ENCODE measurements at regions not wholly inside any gene's neighbourhood (a gene's known extent, or its start where the extent isn't known, plus 50 kb on each side); places are given as distances from the start of the nearest gene placed in this dataset.

DNA sequence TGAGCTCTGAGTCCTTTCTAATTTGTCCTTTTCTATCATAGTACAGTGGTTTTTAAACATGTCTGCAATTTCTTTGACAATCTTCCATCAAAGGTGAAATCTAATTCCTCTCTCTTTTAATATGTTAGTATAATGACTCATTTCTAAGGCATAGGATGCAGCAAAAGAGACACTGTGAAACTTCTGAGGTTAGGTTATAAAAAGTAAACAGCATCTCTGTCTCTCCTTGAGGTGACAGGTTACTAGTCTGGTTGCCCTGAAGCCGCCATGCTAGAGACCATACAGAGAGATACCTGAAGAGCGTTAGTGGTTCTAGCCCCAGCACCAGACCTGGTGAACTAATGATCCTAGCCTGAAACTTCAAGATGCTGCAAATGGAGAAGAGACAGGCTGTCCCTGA lies 114.3 kb downstream of the PPM1A start:
- no peak for DNase-seq
- Histone ChIP-seq H3K9ac (ENCODE audit: low read length) (no peak overlapping the region), H3K9me3 (replicated peaks; ENCODE audit: insufficient read depth, low read length) (no peaks in the 10 kb centered on the region), H3K4me1 (ENCODE audit: low read length) (no peaks in the 10 kb centered on the region), H2AFZ (ENCODE audit: low read length) (no peak overlapping the region), H3K79me2 (ENCODE audit: low read length) (no peaks in the 10 kb centered on the region), H3K4me3 (ENCODE audit: low read length) (no peak overlapping the region), H3K36me3 (replicated peaks; ENCODE audit: insufficient read depth, low read length) (no peaks in the 10 kb centered on the region), H3K27ac (ENCODE audit: low read length) (no peak overlapping the region), H3F3A (ENCODE audit: insufficient read depth, low read length) (no peaks in the 10 kb centered on the region), H3K27me3 (replicated peaks; ENCODE audit: insufficient read depth, low read length) (no peaks in the 10 kb centered on the region), H3K4me2 (ENCODE audit: low read depth, low read length) (no peak overlapping the region), H4K20me1 (ENCODE audit: insufficient read depth, low read length) (no peaks in the 10 kb centered on the region), H3K9me2 (replicated peaks; ENCODE audit: insufficient read depth, low read length) (no peaks in the 10 kb centered on the region)
- TF ChIP-seq, protein P1, sequence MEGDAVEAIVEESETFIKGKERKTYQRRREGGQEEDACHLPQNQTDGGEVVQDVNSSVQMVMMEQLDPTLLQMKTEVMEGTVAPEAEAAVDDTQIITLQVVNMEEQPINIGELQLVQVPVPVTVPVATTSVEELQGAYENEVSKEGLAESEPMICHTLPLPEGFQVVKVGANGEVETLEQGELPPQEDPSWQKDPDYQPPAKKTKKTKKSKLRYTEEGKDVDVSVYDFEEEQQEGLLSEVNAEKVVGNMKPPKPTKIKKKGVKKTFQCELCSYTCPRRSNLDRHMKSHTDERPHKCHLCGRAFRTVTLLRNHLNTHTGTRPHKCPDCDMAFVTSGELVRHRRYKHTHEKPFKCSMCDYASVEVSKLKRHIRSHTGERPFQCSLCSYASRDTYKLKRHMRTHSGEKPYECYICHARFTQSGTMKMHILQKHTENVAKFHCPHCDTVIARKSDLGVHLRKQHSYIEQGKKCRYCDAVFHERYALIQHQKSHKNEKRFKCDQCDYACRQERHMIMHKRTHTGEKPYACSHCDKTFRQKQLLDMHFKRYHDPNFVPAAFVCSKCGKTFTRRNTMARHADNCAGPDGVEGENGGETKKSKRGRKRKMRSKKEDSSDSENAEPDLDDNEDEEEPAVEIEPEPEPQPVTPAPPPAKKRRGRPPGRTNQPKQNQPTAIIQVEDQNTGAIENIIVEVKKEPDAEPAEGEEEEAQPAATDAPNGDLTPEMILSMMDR (IDR thresholded peaks at IDR 0.05; ENCODE audit: low read length), result no peak
- TF ChIP-seq EZH2 (optimal IDR thresholded peaks at IDR 0.05; ENCODE audit: low read depth, low read length) (no peak), EZH2phosphoT487 (IDR thresholded peaks at IDR 0.05; ENCODE audit: low read length) (no peak)

DNA sequence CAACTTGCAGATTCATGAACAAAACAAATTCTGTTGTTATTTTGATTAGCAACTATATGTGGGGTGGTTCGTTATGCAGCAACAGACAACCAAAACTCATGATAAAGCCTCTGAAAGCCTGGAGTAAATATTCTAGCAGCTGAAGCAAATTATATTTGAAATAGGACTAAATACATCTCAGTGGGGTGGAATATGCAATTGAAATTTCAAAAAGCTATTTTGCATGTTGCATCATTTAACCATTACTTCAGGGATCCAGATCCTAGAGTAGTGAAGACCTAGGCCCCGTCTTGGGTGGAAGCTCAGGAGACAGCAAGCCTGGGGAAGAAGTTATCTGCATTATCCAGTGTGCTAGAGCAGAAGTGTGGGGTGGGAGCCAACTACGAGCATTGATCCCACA lies 114.7 kb downstream of the PPM1A start:
- no peaks in the 10 kb centered on the region for H3K9me2 ChIP-seq (replicated peaks; ENCODE audit: insufficient read depth, low read length)
- H3K4me2 ChIP-seq (ENCODE audit: low read depth, low read length), result no peak overlapping the region
- no peaks in the 10 kb centered on the region for H3K4me1 ChIP-seq (ENCODE audit: low read length)
- no peak for TF ChIP-seq EZH2phosphoT487 (IDR thresholded peaks at IDR 0.05; ENCODE audit: low read length)
- no peak for TF ChIP-seq EZH2 (optimal IDR thresholded peaks at IDR 0.05; ENCODE audit: low read depth, low read length)
- TF ChIP-seq, protein P1 (IDR thresholded peaks at IDR 0.05; ENCODE audit: low read length), result no peak
- no peak overlapping the region for H3K4me3 ChIP-seq (ENCODE audit: low read length)
- no peaks in the 10 kb centered on the region for H3F3A ChIP-seq (ENCODE audit: insufficient read depth, low read length)
- no peak overlapping the region for H3K9ac ChIP-seq (ENCODE audit: low read length)
- no peak overlapping the region for H3K27ac ChIP-seq (ENCODE audit: low read length)
- H3K9me3 ChIP-seq (replicated peaks; ENCODE audit: insufficient read depth, low read length), result no peaks in the 10 kb centered on the region
- no peaks in the 10 kb centered on the region for H3K79me2 ChIP-seq (ENCODE audit: low read length)
- H4K20me1 ChIP-seq (ENCODE audit: insufficient read depth, low read length), result no peaks in the 10 kb centered on the region
- H3K36me3 ChIP-seq (replicated peaks; ENCODE audit: insufficient read depth, low read length), result no peaks in the 10 kb centered on the region
- no peaks in the 10 kb centered on the region for H3K27me3 ChIP-seq (replicated peaks; ENCODE audit: insufficient read depth, low read length)
- no peak overlapping the region for H2AFZ ChIP-seq (ENCODE audit: low read length)
- DNase-seq, result no peak

DNA sequence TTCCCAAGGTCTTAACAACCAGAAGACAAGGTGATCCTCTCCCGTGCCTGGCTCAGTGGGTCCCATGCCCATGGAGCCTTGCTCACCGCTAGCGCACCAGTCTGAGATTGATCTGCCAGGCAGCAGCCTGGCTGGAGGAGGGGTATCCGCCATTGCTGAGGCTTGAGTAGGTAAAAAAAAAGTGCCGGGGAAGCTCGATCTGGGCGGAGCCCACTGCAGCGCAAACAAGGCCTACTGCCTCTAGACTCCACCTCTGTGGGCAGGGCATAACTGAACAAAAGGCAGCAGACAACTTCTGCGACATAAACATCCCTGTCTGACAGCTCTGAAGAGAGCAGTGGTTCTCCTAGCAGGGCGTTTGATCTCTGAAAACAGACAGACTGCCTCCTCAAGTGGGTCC lies 104.0 kb downstream of the C14orf39 start:
- Histone ChIP-seq H3K36me3 (replicated peaks; ENCODE audit: insufficient read depth, low read length) (no peaks in the 10 kb centered on the region), H3K4me1 (ENCODE audit: low read length) (no peaks in the 10 kb centered on the region), H3K9ac (ENCODE audit: low read length) (no peak overlapping the region), H3K79me2 (ENCODE audit: low read length) (no peaks in the 10 kb centered on the region), H2AFZ (ENCODE audit: low read length) (no peak overlapping the region), H3F3A (ENCODE audit: insufficient read depth, low read length) (no peaks in the 10 kb centered on the region), H3K4me2 (ENCODE audit: low read depth, low read length) (no peak overlapping the region), H3K4me3 (ENCODE audit: low read length) (no peak overlapping the region), H4K20me1 (ENCODE audit: insufficient read depth, low read length) (no peaks in the 10 kb centered on the region), H3K27me3 (replicated peaks; ENCODE audit: insufficient read depth, low read length) (no peaks in the 10 kb centered on the region), H3K9me2 (replicated peaks; ENCODE audit: insufficient read depth, low read length) (no peaks in the 10 kb centered on the region), H3K9me3 (replicated peaks; ENCODE audit: insufficient read depth, low read length) (no peaks in the 10 kb centered on the region), H3K27ac (ENCODE audit: low read length) (no peak overlapping the region)
- no peak for TF ChIP-seq EZH2 (optimal IDR thresholded peaks at IDR 0.05; ENCODE audit: low read depth, low read length)
- TF ChIP-seq, protein P1 (IDR thresholded peaks at IDR 0.05; ENCODE audit: low read length), result no peak
- no peak for TF ChIP-seq EZH2phosphoT487 (IDR thresholded peaks at IDR 0.05; ENCODE audit: low read length)
- no peak for DNase-seq

All from MM.1S (cell line).